NOMO-1 (cell line): ENCODE measurements at regions not wholly inside any gene's neighbourhood (a gene's known extent, or its start where the extent isn't known, plus 50 kb on each side); places are given as distances from the start of the nearest gene placed in this dataset.

ENCODE experiments used
- DNase-seq, 2 experiments: peaks; one replicate each; lab custom pipeline; 2025; ENCODE audit not compliant: unreplicated experiment in 2 of 2; lab: John Stamatoyannopoulos, UW

GRCh38 chr13:109897988-109898624 lies 111.7 kb upstream of the IRS2 start:
- DNase-seq = no peak

GRCh38 chr13:109892101-109892500 lies 105.7 kb upstream of the IRS2 start:
- no peak for DNase-seq

GRCh38 chr13:109885235-109885634 lies 98.9 kb upstream of the IRS2 start:
- DNase-seq = no peak

GRCh38 chr13:109884462-109884861 lies 98.1 kb upstream of the IRS2 start:
- no peak for DNase-seq

GRCh38 chr13:109883181-109884180 lies 97.1 kb upstream of the IRS2 start:
- no peak for DNase-seq

GRCh38 chr13:109881961-109882558 lies 95.7 kb upstream of the IRS2 start:
- DNase-seq = no peak

GRCh38 chr13:109881347-109881725 lies 95.0 kb upstream of the IRS2 start:
- no peak for DNase-seq

- DNase-seq = no peak
These were observed 94.3 kb upstream of the IRS2 start for GRCh38 chr13:109880371-109881346.

- DNase-seq = no peak
These were observed 93.0 kb upstream of the IRS2 start for GRCh38 chr13:109879338-109879737.

GRCh38 chr13:109877809-109878208 lies 91.4 kb upstream of the IRS2 start:
- no peak for DNase-seq

- DNase-seq = no peak
These were observed 89.4 kb upstream of the IRS2 start for GRCh38 chr13:109875746-109876145.

GRCh38 chr13:109874484-109875454 lies 88.4 kb upstream of the IRS2 start:
- no peak for DNase-seq

- no peak for DNase-seq
These were observed 87.2 kb upstream of the IRS2 start for GRCh38 chr13:109873351-109874123.

GRCh38 chr13:109872864-109873263 lies 86.5 kb upstream of the IRS2 start:
- DNase-seq = no peak

GRCh38 chr13:109870696-109871370 lies 84.5 kb upstream of the IRS2 start:
- DNase-seq = no peak

GRCh38 chr13:109870274-109870673 lies 83.9 kb upstream of the IRS2 start:
- DNase-seq = no peak

- DNase-seq = no peak
These were observed 83.2 kb upstream of the IRS2 start for GRCh38 chr13:109869312-109870237.
